ENCODE measurements at regions not wholly inside any gene's neighbourhood (a gene's known extent, or its start where the extent isn't known, plus 50 kb on each side); places are given as distances from the start of the nearest gene placed in this dataset.
"Not testable (repeated sequence)": the region's sequence is repeated elsewhere in the genome, so short reads cannot be mapped to it uniquely, and the experiment has no call there.

GRCh38 chr7:142437741-142438140 is 179.9 kb upstream of the PRSS58 start:
- no peaks in the 10 kb centered on the region for H3K36me3 ChIP-seq (ENCODE audit: control insufficient read depth in 2 of 2, extremely low read depth in 1 of 2, insufficient read depth in 2 of 2, low read length in 2 of 2)
- no peak overlapping the region for H3K9ac ChIP-seq (ENCODE audit: control insufficient read depth, extremely low read depth, insufficient read depth, low read length)
- no peaks in the 10 kb centered on the region for H4K20me1 ChIP-seq (ENCODE audit: control insufficient read depth, extremely low read depth, insufficient read depth, low read length)
- peaks cover 19% of the 10 kb centered on the region for H3K4me1 ChIP-seq (ENCODE audit: control insufficient read depth, extremely low read depth, insufficient read depth, low read length)
- dilution Hi-C loops (cut with MboI; ENCODE audit: extremely low pct_ligation_motif_present, low sequenced_read_pairs) = no loop called here
- no peaks in the 10 kb centered on the region for H3K9me3 ChIP-seq (ENCODE audit: control insufficient read depth, low read depth, low read length)
- DNase-seq (ENCODE audit: low read depth, low spot score) (no peak), FAIRE-seq (no peak)
- no peak overlapping the region for H3K4me3 ChIP-seq (ENCODE audit: control insufficient read depth in 2 of 3, extremely low read depth in 1 of 3, insufficient read depth in 2 of 3, low read depth in 1 of 3, low read length in 3 of 3)
- no peak overlapping the region for H3K27ac ChIP-seq (ENCODE audit: control insufficient read depth, insufficient read depth, low read length)
- no peaks in the 10 kb centered on the region for H3K27me3 ChIP-seq (ENCODE audit: control insufficient read depth, extremely low read depth, insufficient read depth, low read length)
- TF ChIP-seq EZH2 (IDR thresholded peaks at IDR 0.05; ENCODE audit: low read length) = no peak
- no peak overlapping the region for H2AFZ ChIP-seq (ENCODE audit: control insufficient read depth, low read length)
- no peaks in the 10 kb centered on the region for H3K79me2 ChIP-seq (ENCODE audit: control insufficient read depth, insufficient read depth, low read length)
- H3K9me1 ChIP-seq (ENCODE audit: control insufficient read depth, extremely low read depth, insufficient read depth, low read length) = no peaks in the 10 kb centered on the region
- H3K4me2 ChIP-seq (ENCODE audit: control insufficient read depth, extremely low read depth, insufficient read depth, low read depth, low read length) = no peak overlapping the region

- no peak for TF ChIP-seq EZH2 (IDR thresholded peaks at IDR 0.05; ENCODE audit: low read length)
- TF ChIP-seq, protein P1, sequence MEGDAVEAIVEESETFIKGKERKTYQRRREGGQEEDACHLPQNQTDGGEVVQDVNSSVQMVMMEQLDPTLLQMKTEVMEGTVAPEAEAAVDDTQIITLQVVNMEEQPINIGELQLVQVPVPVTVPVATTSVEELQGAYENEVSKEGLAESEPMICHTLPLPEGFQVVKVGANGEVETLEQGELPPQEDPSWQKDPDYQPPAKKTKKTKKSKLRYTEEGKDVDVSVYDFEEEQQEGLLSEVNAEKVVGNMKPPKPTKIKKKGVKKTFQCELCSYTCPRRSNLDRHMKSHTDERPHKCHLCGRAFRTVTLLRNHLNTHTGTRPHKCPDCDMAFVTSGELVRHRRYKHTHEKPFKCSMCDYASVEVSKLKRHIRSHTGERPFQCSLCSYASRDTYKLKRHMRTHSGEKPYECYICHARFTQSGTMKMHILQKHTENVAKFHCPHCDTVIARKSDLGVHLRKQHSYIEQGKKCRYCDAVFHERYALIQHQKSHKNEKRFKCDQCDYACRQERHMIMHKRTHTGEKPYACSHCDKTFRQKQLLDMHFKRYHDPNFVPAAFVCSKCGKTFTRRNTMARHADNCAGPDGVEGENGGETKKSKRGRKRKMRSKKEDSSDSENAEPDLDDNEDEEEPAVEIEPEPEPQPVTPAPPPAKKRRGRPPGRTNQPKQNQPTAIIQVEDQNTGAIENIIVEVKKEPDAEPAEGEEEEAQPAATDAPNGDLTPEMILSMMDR (optimal IDR thresholded peaks at IDR 0.05 in 1 of 3, IDR thresholded peaks at IDR 0.05 in 1 of 3, conservative IDR thresholded peaks at IDR 0.05 in 1 of 3; ENCODE audit: extremely low read depth in 1 of 3, insufficient read depth in 2 of 3, low read length in 3 of 3) = no peak
- DNase-seq (ENCODE audit: low read depth, low spot score) (no peak), FAIRE-seq (no peak)
- dilution Hi-C loops (cut with MboI; ENCODE audit: extremely low pct_ligation_motif_present, low sequenced_read_pairs) = no loop called here
- no peaks in the 10 kb centered on the region for H4K20me1 ChIP-seq (ENCODE audit: control insufficient read depth, extremely low read depth, insufficient read depth, low read length)
- H3K27me3 ChIP-seq (ENCODE audit: control insufficient read depth, extremely low read depth, insufficient read depth, low read length) = no peaks in the 10 kb centered on the region
- H3K27ac ChIP-seq (ENCODE audit: control insufficient read depth, insufficient read depth, low read length) = no peak overlapping the region
- no peak overlapping the region for H3K4me3 ChIP-seq (ENCODE audit: control insufficient read depth in 2 of 3, extremely low read depth in 1 of 3, insufficient read depth in 2 of 3, low read depth in 1 of 3, low read length in 3 of 3)
- H3K79me2 ChIP-seq (ENCODE audit: control insufficient read depth, insufficient read depth, low read length) = no peaks in the 10 kb centered on the region
- H3K4me2 ChIP-seq (ENCODE audit: control insufficient read depth, extremely low read depth, insufficient read depth, low read depth, low read length) = no peak overlapping the region
- peaks cover 20% of the 10 kb centered on the region for H3K4me1 ChIP-seq (ENCODE audit: control insufficient read depth, extremely low read depth, insufficient read depth, low read length)
- H3K36me3 ChIP-seq (ENCODE audit: control insufficient read depth in 2 of 2, extremely low read depth in 1 of 2, insufficient read depth in 2 of 2, low read length in 2 of 2) = no peaks in the 10 kb centered on the region
- H3K9ac ChIP-seq (ENCODE audit: control insufficient read depth, extremely low read depth, insufficient read depth, low read length) = no peak overlapping the region
- no peaks in the 10 kb centered on the region for H3K9me3 ChIP-seq (ENCODE audit: control insufficient read depth, low read depth, low read length)
- H2AFZ ChIP-seq (ENCODE audit: control insufficient read depth, low read length) = no peak overlapping the region
- no peaks in the 10 kb centered on the region for H3K9me1 ChIP-seq (ENCODE audit: control insufficient read depth, extremely low read depth, insufficient read depth, low read length)
Observed at GRCh38 chr7:142436601-142437000, 178.7 kb upstream of the PRSS58 start.

- H3K4me3 ChIP-seq (ENCODE audit: control insufficient read depth in 2 of 3, extremely low read depth in 1 of 3, insufficient read depth in 2 of 3, low read depth in 1 of 3, low read length in 3 of 3); H3K9ac ChIP-seq (ENCODE audit: control insufficient read depth, extremely low read depth, insufficient read depth, low read length); H3K9me3 ChIP-seq (ENCODE audit: control insufficient read depth, low read depth, low read length); DNase-seq (ENCODE audit: low read depth, low spot score); H3K27me3 ChIP-seq (ENCODE audit: control insufficient read depth, extremely low read depth, insufficient read depth, low read length); H3K4me2 ChIP-seq (ENCODE audit: control insufficient read depth, extremely low read depth, insufficient read depth, low read depth, low read length); dilution Hi-C loops (cut with MboI; ENCODE audit: extremely low pct_ligation_motif_present, low sequenced_read_pairs); H3K27ac ChIP-seq (ENCODE audit: control insufficient read depth, insufficient read depth, low read length); H3K79me2 ChIP-seq (ENCODE audit: control insufficient read depth, insufficient read depth, low read length); FAIRE-seq; H3K36me3 ChIP-seq (ENCODE audit: control insufficient read depth in 2 of 2, extremely low read depth in 1 of 2, insufficient read depth in 2 of 2, low read length in 2 of 2); H2AFZ ChIP-seq (ENCODE audit: control insufficient read depth, low read length); H3K9me1 ChIP-seq (ENCODE audit: control insufficient read depth, extremely low read depth, insufficient read depth, low read length); H4K20me1 ChIP-seq (ENCODE audit: control insufficient read depth, extremely low read depth, insufficient read depth, low read length): not testable (repeated sequence)
- peaks cover 17% of the 10 kb centered on the region for H3K4me1 ChIP-seq (ENCODE audit: control insufficient read depth, extremely low read depth, insufficient read depth, low read length)
Observed at GRCh38 chr7:142435606-142436005, 177.7 kb upstream of the PRSS58 start.
